IMR-90 (cell line): ENCODE measurements at regions not wholly inside any gene's neighbourhood (a gene's known extent, or its start where the extent isn't known, plus 50 kb on each side); places are given as distances from the start of the nearest gene placed in this dataset.

Source experiments
- ATAC-seq: fragments of 200-7000 bp; cut with Tn5 transposase; 2 replicates; pipeline ENCODE4 v1.9.1; 2020; ENCODE audit warnings: low read depth, mild to moderate bottlenecking, moderate library complexity
- BruUV-seq: library from RNA; stranded (reverse); fragments of 400-500 nt; replicated peaks from 2 replicates; lab custom pipeline; 2021; lab: Mats Ljungman, UMichigan
- CTCF ChIA-PET: fragments of 300-600 bp; formaldehyde crosslinking; extraction: SDS; loops from one replicate; lab custom pipeline; 2021; ENCODE audit warnings: antibody characterized with exemption; lab: Yijun Ruan, JAX
- POLR2A ChIA-PET: fragments of 300-600 bp; sonication (Branson Sonifier 250); formaldehyde crosslinking; loops from one replicate; lab custom pipeline; 2022; ENCODE audit warnings: antibody characterized with exemption; ENCODE audit not compliant: unreplicated experiment; lab: Charles Lee
- DNase-seq: peaks from one replicate; pipeline ENCODE4 v3.0.0; 2013
- H2AFZ ChIP-seq: replicated peaks from 2 replicates; pipeline ENCODE3; 2013; ENCODE audit warnings: low read length, mild to moderate bottlenecking; ENCODE audit not compliant: poor library complexity
- H2AK5ac ChIP-seq: 2 replicates; pipeline ENCODE4 v1.6.1; 2013; ENCODE audit warnings: low read depth, low read length, inconsistent platforms
- H2AK9ac ChIP-seq: replicated peaks from 2 replicates; pipeline ENCODE3; 2013; ENCODE audit warnings: mild to moderate bottlenecking, low read depth, low read length, moderate library complexity; ENCODE audit not compliant: poor library complexity
- H2BK120ac ChIP-seq: 2 replicates; pipeline ENCODE4 v1.6.1; 2013; ENCODE audit warnings: low read depth, low read length, inconsistent platforms
- H2BK15ac ChIP-seq: 3 replicates; pipeline ENCODE4 v1.6.1; 2013; ENCODE audit warnings: low read depth, low read length, inconsistent platforms
- H2BK20ac ChIP-seq: 2 replicates; pipeline ENCODE4 v1.6.1; 2013; ENCODE audit warnings: low read depth, mild to moderate bottlenecking, inconsistent platforms, low read length, moderate library complexity
- H2BK5ac ChIP-seq: 2 replicates; pipeline ENCODE4 v1.6.1; 2013; ENCODE audit warnings: mild to moderate bottlenecking, low read depth, low read length, inconsistent platforms; ENCODE audit not compliant: poor library complexity, severe bottlenecking
- H3K14ac ChIP-seq: replicated peaks from 2 replicates; pipeline ENCODE4 v1.6.1; 2013; ENCODE audit warnings: low read depth, low read length, inconsistent platforms
- H3K18ac ChIP-seq: 2 replicates; pipeline ENCODE4 v1.6.1; 2013; ENCODE audit warnings: low read depth, low read length, control low read depth
- H3K23ac ChIP-seq: 2 replicates; pipeline ENCODE4 v1.6.1; 2013; ENCODE audit warnings: low read depth, low read length, inconsistent platforms
- H3K27ac ChIP-seq: 2 replicates; pipeline ENCODE4 v1.5.1; 2013; ENCODE audit warnings: mild to moderate bottlenecking, control low read depth, low read length; ENCODE audit not compliant: insufficient read depth
- H3K27me3 ChIP-seq: 2 replicates; pipeline ENCODE4 v1.6.1; 2013; ENCODE audit warnings: low read length; ENCODE audit not compliant: control insufficient read depth, insufficient read depth
- H3K36me3 ChIP-seq: 2 replicates; pipeline ENCODE4 v1.6.1; 2013; ENCODE audit warnings: low read length, mixed read lengths; ENCODE audit not compliant: control insufficient read depth, insufficient read depth
- H3K4ac ChIP-seq: 2 replicates; pipeline ENCODE4 v1.6.1; 2013; ENCODE audit warnings: low read depth, low read length, inconsistent platforms
- H3K4me1 ChIP-seq: 2 replicates; pipeline ENCODE4 v1.6.1; 2013; ENCODE audit warnings: low read length, mixed read lengths; ENCODE audit not compliant: control insufficient read depth, insufficient read depth
- H3K4me2 ChIP-seq: 2 replicates; pipeline ENCODE4 v1.6.1; 2013; ENCODE audit warnings: low read depth, mild to moderate bottlenecking, control low read depth, low read length, moderate library complexity
- H3K4me3 ChIP-seq: 2 replicates; pipeline ENCODE4 v1.5.1; 2013; ENCODE audit warnings: low read depth, mild to moderate bottlenecking, control low read depth, low read length, moderate library complexity; ENCODE audit not compliant: insufficient read depth
- H3K56ac ChIP-seq: 2 replicates; pipeline ENCODE4 v1.6.1; 2013; ENCODE audit warnings: low read length, inconsistent platforms; ENCODE audit not compliant: insufficient read depth; ENCODE audit errors: extremely low read depth
- H3K79me1 ChIP-seq, 2 experiments: 2 replicates each; pipeline ENCODE4 v1.6.1; 2013; ENCODE audit warnings: low read length in 2 of 2, inconsistent platforms in 1 of 2, low read depth in 1 of 2
- H3K9ac ChIP-seq: 2 replicates; pipeline ENCODE4 v1.6.1; 2013; ENCODE audit warnings: low read depth, low read length, control low read depth
- H3K9me1 ChIP-seq: 2 replicates; pipeline ENCODE4 v1.6.1; 2013; ENCODE audit warnings: low read length, inconsistent platforms; ENCODE audit not compliant: insufficient read depth
- H3K9me3 ChIP-seq: 2 replicates; pipeline ENCODE4 v1.6.1; 2013; ENCODE audit warnings: low read length; ENCODE audit not compliant: control insufficient read depth, insufficient read depth
- H4K20me1 ChIP-seq: 2 replicates; pipeline ENCODE4 v1.6.1; 2013; ENCODE audit warnings: low read length, inconsistent platforms; ENCODE audit not compliant: insufficient read depth
- H4K5ac ChIP-seq: 2 replicates; pipeline ENCODE4 v1.6.1; 2013; ENCODE audit warnings: mild to moderate bottlenecking, low read depth, low read length, control low read depth
- H4K8ac ChIP-seq, 2 experiments: 2 replicates each; pipeline ENCODE4 v1.6.1; 2013; ENCODE audit warnings: low read depth in 2 of 2, low read length in 2 of 2, control low read depth in 1 of 2, inconsistent platforms in 1 of 2
- H4K91ac ChIP-seq: 2 replicates; pipeline ENCODE4 v1.6.1; 2013; ENCODE audit warnings: low read depth, low read length, inconsistent platforms; ENCODE audit not compliant: insufficient read depth
- BHLHE40 ChIP-seq: fragments of 150-350 bp; IDR thresholded peaks from 2 replicates; pipeline ENCODE4 v1.6.1; 2016; ENCODE audit warnings: mild to moderate bottlenecking, low read depth, low read length
- CEBPB ChIP-seq: IDR thresholded peaks from 2 replicates; pipeline ENCODE4 v1.6.1; 2012; ENCODE audit warnings: low read depth, low read length, improper control_type of control experiment
- CHD1 ChIP-seq: IDR thresholded peaks from 2 replicates; pipeline ENCODE4 v1.6.1; 2012; ENCODE audit warnings: low read depth, low read length, improper control_type of control experiment
- CTCF ChIP-seq: conservative IDR thresholded peaks from 2 replicates; pipeline ENCODE4 v1.5.1; 2012; ENCODE audit warnings: mild to moderate bottlenecking, low read depth, low read length, improper control_type of control experiment
- ELK1 ChIP-seq: fragments of 150-350 bp; IDR thresholded peaks from 2 replicates; pipeline ENCODE4 v1.6.1; 2016; ENCODE audit warnings: low read depth, mild to moderate bottlenecking, low read length, moderate library complexity, borderline replicate concordance
- FOS ChIP-seq: fragments of 150-350 bp; IDR thresholded peaks from 2 replicates; pipeline ENCODE4 v1.6.1; 2016; ENCODE audit warnings: low read depth, low read length
- MAFK ChIP-seq: IDR thresholded peaks from 2 replicates; pipeline ENCODE4 v1.6.1; 2012; ENCODE audit warnings: low read depth, low read length, improper control_type of control experiment
- MAZ ChIP-seq: IDR thresholded peaks from 2 replicates; pipeline ENCODE4 v1.6.1; 2012; ENCODE audit warnings: low read depth, mild to moderate bottlenecking, low read length, improper control_type of control experiment, moderate library complexity, borderline replicate concordance
- MXI1 ChIP-seq: IDR thresholded peaks from 2 replicates; pipeline ENCODE4 v1.6.1; 2012; ENCODE audit warnings: low read depth, mild to moderate bottlenecking, low read length, moderate library complexity, borderline replicate concordance
- NFE2L2 ChIP-seq: fragments of 150-350 bp; IDR thresholded peaks from 2 replicates; pipeline ENCODE4 v1.6.1; 2016; ENCODE audit warnings: low read depth, mild to moderate bottlenecking, low read length
- POLR2A ChIP-seq: IDR thresholded peaks from 2 replicates; pipeline ENCODE4 v1.6.1; 2012; ENCODE audit warnings: mild to moderate bottlenecking, low read depth, low read length
- RAD21 ChIP-seq: IDR thresholded peaks from 2 replicates; pipeline ENCODE4 v1.6.1; 2012; ENCODE audit warnings: low read length, improper control_type of control experiment
- RCOR1 ChIP-seq: IDR thresholded peaks from 2 replicates; pipeline ENCODE4 v1.6.1; 2012; ENCODE audit warnings: mild to moderate bottlenecking, low read length, improper control_type of control experiment; ENCODE audit not compliant: insufficient replicate concordance
- RFX5 ChIP-seq: IDR thresholded peaks from 2 replicates; pipeline ENCODE4 v1.8.0; 2012; ENCODE audit warnings: low read depth, mild to moderate bottlenecking, low read length, moderate library complexity
- SMC3 ChIP-seq: fragments of 150-350 bp; IDR thresholded peaks from 2 replicates; pipeline ENCODE4 v1.6.1; 2016; ENCODE audit warnings: low read depth, mild to moderate bottlenecking, antibody characterized with exemption, low read length, moderate library complexity
- USF2 ChIP-seq: fragments of 150-350 bp; IDR thresholded peaks from 2 replicates; pipeline ENCODE4 v1.6.1; 2017; ENCODE audit warnings: mild to moderate bottlenecking, antibody characterized with exemption, low read length, low read depth
- WGBS, 2 experiments: methylation state at CpG; one replicate each; pipeline versions ENCODE4 v1.1.5 to v1.1.7; 2013; ENCODE audit warnings: missing lambda C conversion rate in 2 of 2; ENCODE audit not compliant: insufficient read length in 1 of 2; ENCODE audit errors: extremely low coverage in 2 of 2; 5-methylcytosine and 5-hydroxymethylcytosine counted together
- dilution Hi-C: fragments of 300-500 bp; cut with HindIII; formaldehyde crosslinking; loops from one replicate; pipeline ENCODE4 v1.14.3; 2018; ENCODE audit warnings: low sequenced_read_pairs; ENCODE audit not compliant: unreplicated experiment
- in situ Hi-C: fragments of 300-500 bp; cut with MboI; formaldehyde crosslinking; loops from 3 replicates; pipeline ENCODE4 v1.14.3; 2019; ENCODE audit warnings: low sequenced_read_pairs, inconsistent platforms, mixed read lengths
- intact Hi-C: fragments of 100-400 bp; cut with micrococcal nuclease; formaldehyde crosslinking; loops from 2 replicates; pipeline ENCODE4 v1.10.0; 2022

- H2AK5ac ChIP-seq = no peak overlapping the region
- no peak overlapping the region for H2BK20ac ChIP-seq
- no peak overlapping the region for H4K91ac ChIP-seq
- ChIA-PET POLR2A (no interaction called here), CTCF (no interaction called here)
- in situ Hi-C loops = no loop called here
- no peak overlapping the region for H3K56ac ChIP-seq
- H3K23ac ChIP-seq = no peak overlapping the region
- no peak overlapping the region for H3K14ac ChIP-seq
- WGBS, 2 experiments = no CpG with 5 or more reads among the region's 1 CpG
- no peak overlapping the region for H2BK15ac ChIP-seq
- no peaks in the 10 kb centered on the region for H3K4me1 ChIP-seq
- no peak overlapping the region for H3K4me2 ChIP-seq
- H3K27ac ChIP-seq = no peak overlapping the region
- no peaks in the 10 kb centered on the region for H3K79me1 ChIP-seq
- intact Hi-C loops = no loop called here
- H3K4me3 ChIP-seq = no peak overlapping the region
- H3K9me3 ChIP-seq = 0 out of 2 replicates have a peak, but pooled peaks cover 10% of the 10 kb centered on the region
- no peak overlapping the region for H4K5ac ChIP-seq
- BruUV-seq = no TSS peak
- no peak overlapping the region for H3K4ac ChIP-seq
- no peak overlapping the region for H4K8ac ChIP-seq
- H3K27me3 ChIP-seq = no peaks in the 10 kb centered on the region
- no peaks in the 10 kb centered on the region for H4K20me1 ChIP-seq
- no peak overlapping the region for H2AK9ac ChIP-seq
- ATAC-seq (no peak), DNase-seq (no peak)
- H3K9ac ChIP-seq = no peak overlapping the region
- TF ChIP-seq BHLHE40 (no peak), RCOR1 (no peak), ELK1 (no peak), NFE2L2 (no peak), CEBPB (no peak), MXI1 (no peak), RFX5 (no peak), USF2 (no peak), MAZ (no peak), RAD21 (no peak), MAFK (no peak), CHD1 (no peak), POLR2A (no peak), FOS (no peak), CTCF (no peak), SMC3 (no peak)
- no peak overlapping the region for H2BK120ac ChIP-seq
- H3K9me1 ChIP-seq = no peaks in the 10 kb centered on the region
- H2BK5ac ChIP-seq = no peak overlapping the region
- H3K36me3 ChIP-seq = no peaks in the 10 kb centered on the region
- dilution Hi-C loops = no loop called here
- H2AFZ ChIP-seq = no peak overlapping the region
- H3K18ac ChIP-seq = no peak overlapping the region
Measured at GRCh38 chr2:103219398-103219797, 457.6 kb downstream of the TMEM182 start.
